HG02884 (cell line): ENCODE measurements at regions not wholly inside any gene's neighbourhood (a gene's known extent, or its start where the extent isn't known, plus 50 kb on each side); places are given as distances from the start of the nearest gene placed in this dataset.

Experiments
- ATAC-seq: cut with Tn5 transposase; IDR thresholded peaks from one replicate; pipeline ENCODE4 v1.9.1; 2021; ENCODE audit warnings: mild to moderate bottlenecking, moderate library complexity; ENCODE audit not compliant: unreplicated experiment

GRCh38 chr9:89829346-89829745 is 224.5 kb downstream of the GADD45G start:
- ATAC-seq = no peak

DNA sequence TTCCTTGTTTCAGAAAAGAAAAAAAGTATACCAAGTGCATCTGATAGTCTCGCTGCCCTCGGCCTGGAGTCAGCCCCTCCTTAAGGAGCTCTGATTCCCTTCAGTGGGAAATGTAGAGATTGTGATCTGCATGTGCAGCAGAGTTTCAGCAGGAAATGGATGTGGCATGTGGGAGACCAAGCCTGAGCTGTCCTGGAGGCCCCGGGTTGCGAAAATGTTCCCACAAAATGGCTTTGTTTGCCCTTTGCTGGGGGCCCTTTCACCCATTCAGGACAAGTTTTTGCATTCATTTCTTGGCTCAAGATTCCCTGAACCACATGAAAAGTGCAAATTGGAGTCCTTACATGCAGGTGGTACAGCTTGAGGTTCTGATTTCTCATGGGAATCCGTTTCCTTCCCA is 230.9 kb downstream of the GADD45G start:
- ATAC-seq = no peak

DNA sequence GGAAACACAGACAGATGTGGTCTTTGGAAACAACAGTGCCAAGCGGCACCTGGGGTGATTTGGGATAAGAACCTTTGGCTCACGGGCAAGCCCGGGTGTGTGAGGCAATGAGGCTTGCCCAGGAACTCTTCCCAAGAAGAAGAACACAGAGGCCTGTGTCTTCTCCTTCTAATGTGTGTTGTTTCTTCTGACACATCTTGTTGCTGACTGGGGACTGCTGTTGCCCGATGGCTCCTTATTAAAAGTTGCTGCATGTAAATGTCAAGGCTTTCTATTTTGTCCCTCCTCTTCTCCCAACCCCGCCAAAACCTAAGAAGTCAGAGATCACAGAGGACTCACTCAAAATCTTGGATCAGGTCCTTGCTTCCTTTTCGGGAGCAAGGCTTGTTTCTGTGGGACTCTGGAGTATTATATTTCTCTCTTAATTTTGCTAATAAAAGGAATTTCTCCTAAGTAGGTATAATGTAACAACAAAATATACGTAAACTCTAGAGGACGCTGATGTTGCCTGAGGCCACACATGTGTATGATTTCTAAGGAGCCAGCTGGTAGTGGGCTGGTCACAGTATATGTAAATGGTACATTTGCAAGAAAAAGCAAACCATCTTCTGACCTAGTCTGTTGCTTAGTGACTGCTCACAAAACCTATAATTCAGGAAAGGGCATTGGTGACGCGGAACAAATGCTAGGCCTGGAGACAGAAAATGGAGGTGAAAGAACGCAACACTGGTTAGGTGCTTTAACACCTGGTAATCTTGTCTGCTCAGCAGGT is 232.5 kb downstream of the GADD45G start:
- no peak for ATAC-seq

DNA sequence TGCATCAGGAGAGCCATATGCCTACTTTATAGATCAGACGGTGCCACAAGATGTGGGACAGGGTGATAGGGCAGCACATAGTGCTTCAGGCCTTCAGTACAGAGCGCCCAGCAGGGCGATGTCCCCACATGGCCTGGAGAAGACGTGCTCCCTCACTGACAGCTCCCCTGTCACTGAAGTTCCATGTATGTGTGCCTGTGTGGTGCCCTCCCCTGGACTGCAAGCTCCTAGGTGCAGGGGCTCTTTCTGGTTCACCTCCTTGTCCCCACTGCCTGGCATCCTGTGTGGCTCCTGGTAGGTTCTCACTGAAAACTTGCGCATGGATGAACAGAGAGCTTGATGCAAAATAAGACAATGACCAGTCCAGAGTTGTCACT is 233.1 kb downstream of the GADD45G start:
- no peak for ATAC-seq

- ATAC-seq = no peak
Observed at GRCh38 chr9:89838621-89839020, 233.8 kb downstream of the GADD45G start.

- no peak for ATAC-seq
Observed at GRCh38 chr9:89839449-89839848, 234.6 kb downstream of the GADD45G start.

DNA sequence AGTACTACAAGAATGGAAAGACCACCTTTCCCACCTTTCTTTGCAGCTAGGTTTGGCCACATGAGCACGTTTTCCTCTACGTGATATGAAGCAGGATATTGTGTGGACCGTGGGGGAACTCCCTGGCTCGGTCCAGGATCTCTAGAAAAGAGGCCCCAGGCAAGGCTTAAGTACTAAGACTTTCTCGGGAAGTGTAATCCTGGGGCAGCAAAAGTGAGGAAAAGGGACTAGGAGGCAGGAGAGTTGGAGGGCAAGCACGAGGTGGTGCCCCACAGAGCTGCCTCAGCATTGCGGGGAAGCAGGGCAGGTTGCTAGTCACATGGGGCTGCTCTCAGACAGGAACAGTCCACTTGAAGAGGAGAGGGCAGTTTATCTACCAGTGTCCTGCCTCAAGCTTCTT is 235.1 kb downstream of the GADD45G start:
- ATAC-seq = no peak

- ATAC-seq = no peak
Observed at GRCh38 chr9:89841456-89841855, 236.6 kb downstream of the GADD45G start.

DNA sequence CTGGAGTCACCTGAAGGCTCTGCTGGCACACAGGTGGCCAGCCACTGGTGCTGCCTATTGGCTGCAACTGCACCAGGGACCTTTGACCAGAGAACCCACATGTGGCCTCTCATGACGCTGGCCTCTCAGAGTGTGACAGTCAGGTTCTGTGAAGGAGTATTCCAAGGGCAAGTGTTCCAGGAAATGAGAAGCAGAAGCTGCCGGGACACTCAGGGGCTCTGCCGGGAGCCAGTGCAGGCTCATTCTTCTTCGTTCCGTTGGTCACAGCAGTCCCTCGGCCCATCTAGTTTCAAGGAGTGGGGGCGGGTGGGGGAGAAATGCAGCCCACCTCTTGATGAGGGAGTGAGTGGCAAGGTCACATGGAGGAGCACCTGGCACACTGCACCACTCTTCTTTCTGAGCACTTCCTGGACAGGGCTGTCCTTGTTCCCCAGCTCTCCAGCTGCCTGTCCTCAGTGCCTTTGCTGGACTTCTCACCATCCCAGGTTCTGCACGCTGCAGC is 237.5 kb downstream of the GADD45G start:
- no peak for ATAC-seq

GRCh38 chr9:89843074-89843473 is 238.3 kb downstream of the GADD45G start:
- ATAC-seq = no peak

GRCh38 chr9:89843591-89843990 is 238.8 kb downstream of the GADD45G start:
- ATAC-seq = no peak

GRCh38 chr9:89844075-89844474 is 239.3 kb downstream of the GADD45G start:
- ATAC-seq = no peak

- ATAC-seq = no peak
Observed at GRCh38 chr9:89844535-89844934, 239.7 kb downstream of the GADD45G start.

- ATAC-seq = no peak
Observed at GRCh38 chr9:89845321-89845720, 240.5 kb downstream of the GADD45G start.

- no peak for ATAC-seq
Observed at GRCh38 chr9:89845862-89846261, 241.1 kb downstream of the GADD45G start.

- ATAC-seq = no peak
Observed at GRCh38 chr9:89848060-89849040, 243.5 kb downstream of the GADD45G start.

DNA sequence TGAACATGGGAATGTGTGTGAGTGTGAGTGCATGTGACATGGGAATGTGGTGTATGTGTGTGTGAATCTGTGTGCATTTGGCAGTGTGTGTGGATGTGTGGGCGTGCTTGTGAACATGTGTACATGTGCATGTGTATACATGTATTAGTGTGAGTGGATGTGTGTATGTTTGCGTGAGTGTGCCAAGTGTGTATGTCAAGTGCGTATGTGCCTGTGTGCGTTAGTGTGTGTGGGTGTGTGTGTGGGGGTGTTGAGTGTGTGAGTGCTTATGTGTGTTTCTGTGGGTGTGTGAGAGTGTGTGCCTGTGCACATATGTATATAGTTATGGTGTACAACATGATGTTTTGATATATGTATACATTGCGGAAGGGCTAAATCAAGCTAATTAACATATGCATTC is 244.3 kb downstream of the GADD45G start:
- no peak for ATAC-seq

- ATAC-seq = no peak
Observed at GRCh38 chr9:89850153-89850552, 245.3 kb downstream of the GADD45G start.

DNA sequence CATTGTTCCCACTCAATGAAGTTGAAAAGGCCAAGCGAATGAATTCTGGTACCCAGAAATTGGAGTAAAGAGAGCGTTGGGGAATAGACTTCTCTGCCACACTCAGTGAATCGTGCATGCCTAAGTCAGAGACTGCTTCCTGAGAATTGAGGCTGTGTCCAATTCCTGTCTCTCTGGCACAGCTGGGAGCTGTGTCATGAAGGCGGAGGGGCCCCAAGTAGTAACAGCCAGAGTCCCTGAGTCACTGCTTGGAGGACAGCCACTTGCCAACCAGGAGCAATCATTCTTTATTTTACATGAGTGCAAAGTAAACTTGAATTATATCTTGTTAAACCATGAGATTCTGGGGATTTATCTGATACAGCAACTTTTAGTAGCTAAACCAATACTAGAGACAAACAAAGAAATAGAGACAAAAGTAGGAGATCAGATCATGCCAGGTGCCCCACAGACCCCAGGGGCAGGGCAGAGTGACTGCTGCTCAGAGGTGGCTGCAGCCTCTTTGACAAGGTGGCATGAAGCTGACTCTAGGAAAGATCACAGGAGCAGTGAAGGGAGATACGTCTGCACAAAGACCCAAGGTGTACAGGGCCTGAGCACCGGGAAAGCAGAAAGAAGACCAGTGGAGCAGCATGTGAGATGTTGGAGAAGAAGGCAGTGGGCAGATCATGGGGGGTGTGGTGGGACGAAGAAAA is 246.0 kb downstream of the GADD45G start:
- ATAC-seq = no peak

DNA sequence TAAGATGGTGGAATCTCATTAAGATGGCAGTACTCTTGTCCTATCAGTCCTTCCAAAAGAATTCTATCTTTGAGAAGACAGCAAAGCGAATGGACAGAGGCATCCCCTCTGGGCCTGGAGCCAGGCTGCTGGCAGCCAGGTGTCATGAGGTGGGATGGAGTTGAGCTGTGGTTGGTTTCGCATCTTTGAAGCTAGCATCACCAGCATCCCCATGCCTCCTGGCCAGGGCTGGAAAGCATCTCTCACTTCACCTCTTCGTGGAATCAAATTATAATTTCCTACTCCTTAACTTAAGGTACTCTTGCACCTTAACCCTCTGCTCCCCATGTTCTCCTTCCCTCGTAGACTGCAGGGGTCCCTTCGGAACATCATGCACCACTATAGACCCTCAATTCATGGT is 248.3 kb downstream of the GADD45G start:
- ATAC-seq = no peak

GRCh38 chr9:89853931-89854330 is 249.1 kb downstream of the GADD45G start:
- no peak for ATAC-seq
